ENCODE measurements at regions not wholly inside any gene's neighbourhood (a gene's known extent, or its start where the extent isn't known, plus 50 kb on each side); places are given as distances from the start of the nearest gene placed in this dataset.

- Mint-ChIP-seq H3K27me3 (ENCODE audit: low read depth, unreplicated experiment) (no peaks in the 10 kb centered on the region), H3K4me3 (ENCODE audit: unreplicated experiment) (no peak overlapping the region), H3K36me3 (ENCODE audit: low read depth, unreplicated experiment) (no peaks in the 10 kb centered on the region), H3K4me1 (ENCODE audit: low read depth, unreplicated experiment) (peaks cover 23% of the 10 kb centered on the region), H3K9me3 (ENCODE audit: unreplicated experiment) (no peaks in the 10 kb centered on the region), H3K27ac (ENCODE audit: unreplicated experiment) (peak overlapping the region; percentile 28)
- Histone ChIP-seq H4K20me1 (ENCODE audit: insufficient read depth, low read length) (no peaks in the 10 kb centered on the region), H3K9me3 (ENCODE audit: insufficient read depth, low read depth, low read length) (no peaks in the 10 kb centered on the region), H3K36me3 (ENCODE audit: insufficient read depth, low read length) (no peaks in the 10 kb centered on the region), H3K27ac (ENCODE audit: low read depth, low read length) (no peak overlapping the region), H2AFZ (ENCODE audit: low read depth, low read length) (no peak overlapping the region), H3K4me1 (ENCODE audit: insufficient read depth, low read length) (peaks cover 1% of the 10 kb centered on the region), H3K27me3 (ENCODE audit: insufficient read depth, low read length) (no peaks in the 10 kb centered on the region), H3K4me3 (ENCODE audit: insufficient read depth, low read depth, low read length) (no peak overlapping the region), H3K79me2 (ENCODE audit: insufficient read depth, low read length) (no peaks in the 10 kb centered on the region), H3K4me2 (ENCODE audit: low read length) (no peak overlapping the region), H3K9ac (ENCODE audit: low read length) (no peak overlapping the region)
- FAIRE-seq, result peak; percentile 58
- TF ChIP-seq CTCF (IDR thresholded peaks at IDR 0.05; ENCODE audit: insufficient read depth, low read depth, low read length) (no peak), EZH2 (IDR thresholded peaks at IDR 0.05; ENCODE audit: insufficient read depth, low read length) (no peak)
- peak; percentile 59 for DNase-seq (ENCODE audit: low read depth)
These were observed 154.6 kb downstream of the SLC6A15 start for GRCh38 chr12:84757978-84758377.

- Histone ChIP-seq H3K36me3 (ENCODE audit: insufficient read depth, low read length) (no peaks in the 10 kb centered on the region), H3K27me3 (ENCODE audit: insufficient read depth, low read length) (no peaks in the 10 kb centered on the region), H3K9ac (ENCODE audit: low read length) (no peak overlapping the region), H3K4me2 (ENCODE audit: low read length) (no peak overlapping the region), H2AFZ (ENCODE audit: low read depth, low read length) (no peak overlapping the region), H3K4me1 (ENCODE audit: insufficient read depth, low read length) (no peaks in the 10 kb centered on the region), H3K4me3 (ENCODE audit: insufficient read depth, low read depth, low read length) (no peak overlapping the region), H4K20me1 (ENCODE audit: insufficient read depth, low read length) (no peaks in the 10 kb centered on the region), H3K9me3 (ENCODE audit: insufficient read depth, low read depth, low read length) (no peaks in the 10 kb centered on the region), H3K79me2 (ENCODE audit: insufficient read depth, low read length) (no peaks in the 10 kb centered on the region), H3K27ac (ENCODE audit: low read depth, low read length) (no peak overlapping the region)
- TF ChIP-seq CTCF (IDR thresholded peaks at IDR 0.05; ENCODE audit: insufficient read depth, low read depth, low read length) (no peak), EZH2 (IDR thresholded peaks at IDR 0.05; ENCODE audit: insufficient read depth, low read length) (no peak)
- Mint-ChIP-seq H3K36me3 (ENCODE audit: low read depth, unreplicated experiment) (no peaks in the 10 kb centered on the region), H3K9me3 (ENCODE audit: unreplicated experiment) (no peaks in the 10 kb centered on the region), H3K27me3 (ENCODE audit: low read depth, unreplicated experiment) (no peaks in the 10 kb centered on the region), H3K27ac (ENCODE audit: unreplicated experiment) (peak overlapping the region; percentile 75), H3K4me3 (ENCODE audit: unreplicated experiment) (no peak overlapping the region), H3K4me1 (ENCODE audit: low read depth, unreplicated experiment) (peaks cover 23% of the 10 kb centered on the region)
- FAIRE-seq, result no peak
- peak; percentile 75 for DNase-seq (ENCODE audit: low read depth)
These were observed 155.6 kb downstream of the SLC6A15 start for GRCh38 chr12:84756961-84757360.

DNA sequence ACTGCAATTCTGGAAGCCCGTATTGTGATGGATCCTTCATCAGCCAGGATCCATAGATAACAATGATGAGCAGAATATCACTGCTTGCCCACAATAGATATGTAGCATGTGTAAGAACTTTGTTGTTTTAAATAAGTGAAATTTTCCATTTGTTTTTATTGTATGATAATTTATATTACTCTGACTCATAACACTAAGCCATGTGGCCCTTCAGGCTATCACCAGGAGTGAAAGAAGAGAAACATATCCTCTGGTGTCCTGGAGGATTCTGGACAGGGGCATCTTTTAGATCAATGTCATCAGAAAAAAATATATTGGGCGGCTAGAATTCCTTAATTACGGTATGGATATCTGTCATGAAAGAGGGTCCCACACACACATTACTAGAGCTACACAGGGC, 167.5 kb downstream of the SLC6A15 start:
- TF ChIP-seq EZH2 (IDR thresholded peaks at IDR 0.05; ENCODE audit: insufficient read depth, low read length) (no peak), CTCF (IDR thresholded peaks at IDR 0.05; ENCODE audit: insufficient read depth, low read depth, low read length) (no peak)
- no peak overlapping the region for H2AFZ ChIP-seq (ENCODE audit: low read depth, low read length)
- H4K20me1 ChIP-seq (ENCODE audit: insufficient read depth, low read length), result no peaks in the 10 kb centered on the region
- Mint-ChIP-seq H3K27ac (ENCODE audit: unreplicated experiment) (no peak overlapping the region), H3K4me3 (ENCODE audit: unreplicated experiment) (no peak overlapping the region), H3K9me3 (ENCODE audit: unreplicated experiment) (no peaks in the 10 kb centered on the region), H3K36me3 (ENCODE audit: low read depth, unreplicated experiment) (no peaks in the 10 kb centered on the region), H3K4me1 (ENCODE audit: low read depth, unreplicated experiment) (no peaks in the 10 kb centered on the region), H3K27me3 (ENCODE audit: low read depth, unreplicated experiment) (peaks cover 2% of the 10 kb centered on the region)
- no peaks in the 10 kb centered on the region for H3K9me3 ChIP-seq (ENCODE audit: insufficient read depth, low read depth, low read length)
- H3K4me1 ChIP-seq (ENCODE audit: insufficient read depth, low read length), result no peaks in the 10 kb centered on the region
- no peaks in the 10 kb centered on the region for H3K79me2 ChIP-seq (ENCODE audit: insufficient read depth, low read length)
- H3K27me3 ChIP-seq (ENCODE audit: insufficient read depth, low read length), result no peaks in the 10 kb centered on the region
- FAIRE-seq, result peak; percentile 45
- no peak overlapping the region for H3K27ac ChIP-seq (ENCODE audit: low read depth, low read length)
- H3K9ac ChIP-seq (ENCODE audit: low read length), result no peak overlapping the region
- no peak overlapping the region for H3K4me2 ChIP-seq (ENCODE audit: low read length)
- no peak overlapping the region for H3K4me3 ChIP-seq (ENCODE audit: insufficient read depth, low read depth, low read length)
- no peaks in the 10 kb centered on the region for H3K36me3 ChIP-seq (ENCODE audit: insufficient read depth, low read length)
- no peak for DNase-seq (ENCODE audit: low read depth)

Measured in astrocyte (in vitro differentiated cells and primary cell).